Mucosa of descending colon (tissue), 3 donors: ENCODE measurements at regions not wholly inside any gene's neighbourhood (a gene's known extent, or its start where the extent isn't known, plus 50 kb on each side); places are given as distances from the start of the nearest gene placed in this dataset.

ENCODE experiments used
- ATAC-seq: fragments of 200-7000 bp; cut with Tn5 transposase; one replicate; pipeline ENCODE4 v1.9.1; 2020; ENCODE audit warnings: mild to moderate bottlenecking, moderate library complexity
- DNase-seq, 3 donors: peaks; one replicate each; pipeline ENCODE4 v3.0.0-alpha.2; 2020
- H3K36me3 ChIP-seq: fragments of 200-600 bp; one replicate; pipeline ENCODE4 v1.8.0; 2021; ENCODE audit warnings: low read depth, mild to moderate bottlenecking
- H3K4me1 ChIP-seq: fragments of 200-600 bp; one replicate; pipeline ENCODE4 v1.8.0; 2021; ENCODE audit warnings: low read depth, mild to moderate bottlenecking
- H3K4me3 ChIP-seq: fragments of 200-600 bp; one replicate; pipeline ENCODE4 v1.8.0; 2021; ENCODE audit warnings: mild to moderate bottlenecking
- H3K9me3 ChIP-seq: fragments of 200-600 bp; one replicate; pipeline ENCODE4 v1.8.0; 2021; ENCODE audit warnings: mild to moderate bottlenecking
- intact Hi-C, 2 donors: fragments of 100-400 bp; cut with DNase I in 1 of 2; cut with micrococcal nuclease in 1 of 2; formaldehyde crosslinking; loops; one replicate each; pipeline versions ENCODE4 v1.11.0 to v1.11.1; 2022; cut with DNase I, micrococcal nuclease
- TF ChIP-seq, protein P1 (sequence below): fragments of 200-600 bp; IDR thresholded peaks from one replicate; pipeline ENCODE4 v1.8.0; 2022; ENCODE audit warnings: antibody characterized with exemption, mild to moderate bottlenecking
- donor health status: DM: no; HTN: no; CAD: no; lungs with moderate emphysema.
- donor health status: DM: no; HTN: no; CAD: no.
- donor health status: DM: no; HTN: yes; CAD: no.

DNA sequence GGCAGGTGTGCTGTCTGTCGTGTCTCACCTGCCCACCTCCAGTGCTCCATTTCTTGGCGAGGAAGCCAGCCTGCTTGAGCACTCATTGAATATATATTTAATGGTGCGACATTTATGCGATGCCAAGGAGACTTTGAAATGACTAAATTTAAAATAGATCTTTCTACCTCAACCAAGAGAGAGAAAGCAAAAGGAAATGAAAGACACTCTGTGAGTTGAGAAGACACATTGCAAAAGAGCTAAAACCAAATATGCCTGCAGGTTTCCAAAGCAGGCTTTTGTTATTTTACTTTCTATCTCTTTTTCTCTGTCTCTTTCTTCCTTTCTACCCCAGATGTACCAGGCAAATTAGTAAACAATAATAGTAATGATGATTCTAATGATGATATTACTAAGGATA lies 53.6 kb upstream of the AOAH start:
- Histone ChIP-seq H3K4me3 (no peak overlapping the region), H3K9me3 (no peaks in the 10 kb centered on the region), H3K36me3 (no peaks in the 10 kb centered on the region), H3K4me1 (no peaks in the 10 kb centered on the region)
- intact Hi-C loops: no loop called here
- no peak for DNase-seq
- TF ChIP-seq, protein P1, sequence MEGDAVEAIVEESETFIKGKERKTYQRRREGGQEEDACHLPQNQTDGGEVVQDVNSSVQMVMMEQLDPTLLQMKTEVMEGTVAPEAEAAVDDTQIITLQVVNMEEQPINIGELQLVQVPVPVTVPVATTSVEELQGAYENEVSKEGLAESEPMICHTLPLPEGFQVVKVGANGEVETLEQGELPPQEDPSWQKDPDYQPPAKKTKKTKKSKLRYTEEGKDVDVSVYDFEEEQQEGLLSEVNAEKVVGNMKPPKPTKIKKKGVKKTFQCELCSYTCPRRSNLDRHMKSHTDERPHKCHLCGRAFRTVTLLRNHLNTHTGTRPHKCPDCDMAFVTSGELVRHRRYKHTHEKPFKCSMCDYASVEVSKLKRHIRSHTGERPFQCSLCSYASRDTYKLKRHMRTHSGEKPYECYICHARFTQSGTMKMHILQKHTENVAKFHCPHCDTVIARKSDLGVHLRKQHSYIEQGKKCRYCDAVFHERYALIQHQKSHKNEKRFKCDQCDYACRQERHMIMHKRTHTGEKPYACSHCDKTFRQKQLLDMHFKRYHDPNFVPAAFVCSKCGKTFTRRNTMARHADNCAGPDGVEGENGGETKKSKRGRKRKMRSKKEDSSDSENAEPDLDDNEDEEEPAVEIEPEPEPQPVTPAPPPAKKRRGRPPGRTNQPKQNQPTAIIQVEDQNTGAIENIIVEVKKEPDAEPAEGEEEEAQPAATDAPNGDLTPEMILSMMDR: no peak
- no peak for ATAC-seq

DNA sequence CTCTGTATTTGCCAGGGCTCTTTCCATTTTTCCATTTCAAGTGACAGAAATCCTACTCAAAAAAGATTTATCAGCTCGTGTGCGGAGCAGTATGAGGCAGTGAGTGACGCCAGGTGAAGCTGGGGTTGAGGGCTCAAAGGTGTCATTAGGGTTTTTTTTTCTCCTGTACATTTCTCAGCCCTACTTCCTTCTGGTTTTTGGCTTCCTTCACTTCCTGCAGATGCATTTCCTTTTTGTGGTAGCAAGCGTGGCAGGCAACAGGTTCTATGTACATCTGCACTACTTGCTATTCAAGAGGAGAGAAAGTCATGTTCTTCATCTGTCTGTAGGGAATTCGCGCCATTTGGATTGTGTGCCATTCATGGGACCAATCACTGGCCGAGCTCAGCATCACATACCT lies 52.8 kb upstream of the AOAH start:
- Histone ChIP-seq H3K4me1 (no peaks in the 10 kb centered on the region), H3K9me3 (no peaks in the 10 kb centered on the region), H3K36me3 (no peaks in the 10 kb centered on the region), H3K4me3 (no peak overlapping the region)
- TF ChIP-seq, protein P1: no peak
- ATAC-seq: peak; percentile 72
- intact Hi-C loops: no loop called here
- peak in 1 of 3 donors; percentile 14 for DNase-seq

DNA sequence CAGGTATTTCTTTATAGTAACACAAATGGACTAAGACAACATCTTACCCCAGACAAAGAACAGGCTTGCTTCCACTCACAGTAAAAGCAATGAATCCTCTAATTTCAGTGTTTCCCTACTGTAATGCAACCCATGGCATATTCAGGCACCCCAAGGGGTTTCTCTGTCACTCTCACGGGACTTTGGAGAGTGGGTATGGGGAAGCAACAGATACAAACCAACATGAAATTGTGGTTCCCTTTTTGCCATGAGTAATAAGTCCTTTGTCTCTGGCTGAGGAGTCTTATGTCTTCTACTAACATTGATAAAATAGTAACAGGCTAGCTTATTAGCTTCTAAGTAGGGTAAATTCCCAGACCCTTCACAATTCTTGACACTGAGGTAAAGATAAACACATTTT lies 51.4 kb upstream of the AOAH start:
- ATAC-seq (peak; percentile 34), DNase-seq (no peak)
- intact Hi-C loops: no loop called here
- Histone ChIP-seq H3K4me3 (no peak overlapping the region), H3K4me1 (no peaks in the 10 kb centered on the region), H3K36me3 (no peaks in the 10 kb centered on the region), H3K9me3 (no peaks in the 10 kb centered on the region)
- TF ChIP-seq, protein P1: no peak

DNA sequence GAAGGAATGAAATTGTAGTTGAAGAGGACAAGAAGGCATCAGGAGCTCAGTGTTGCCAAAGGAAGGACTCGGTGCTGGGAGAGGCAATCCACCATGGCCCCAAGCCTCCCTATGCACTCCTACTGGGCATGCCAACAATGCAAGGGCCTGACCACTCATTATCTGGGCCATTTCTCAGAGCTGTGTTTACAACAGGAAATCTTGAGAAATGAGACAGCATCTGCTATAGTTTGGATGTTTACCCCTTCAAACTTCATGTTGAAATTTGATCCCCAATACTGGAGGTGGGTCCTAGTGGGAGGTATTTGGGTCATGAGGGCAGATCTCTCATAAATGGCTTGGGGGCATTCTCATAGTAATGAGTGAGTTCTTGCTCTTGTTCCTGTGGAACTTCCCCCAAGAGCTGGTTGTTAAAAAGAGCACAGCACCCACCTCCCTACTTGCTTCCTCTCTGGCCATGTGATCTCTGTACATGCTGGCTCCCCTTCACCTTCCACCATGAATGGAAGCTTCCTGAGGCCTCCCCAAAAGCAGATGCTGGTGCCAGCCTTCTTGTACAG lies 50.8 kb upstream of the AOAH start:
- ATAC-seq (peak; percentile 51), DNase-seq (no peak)
- intact Hi-C loops: no loop called here
- TF ChIP-seq, protein P1: no peak
- Histone ChIP-seq H3K9me3 (no peaks in the 10 kb centered on the region), H3K4me3 (no peak overlapping the region), H3K36me3 (no peaks in the 10 kb centered on the region), H3K4me1 (no peaks in the 10 kb centered on the region)
